GM23248 (cell line): ENCODE measurements at regions not wholly inside any gene's neighbourhood (a gene's known extent, or its start where the extent isn't known, plus 50 kb on each side); places are given as distances from the start of the nearest gene placed in this dataset.
A peak's percentile ranks its signal among the peaks of the same experiment; 100 is the strongest.

Experiments
- DNase-seq: peaks from one replicate; pipeline ENCODE4 v3.0.0-alpha.2; 2015
- H2AFZ ChIP-seq: fragments of 200-600 bp; sonication (generic); 2 replicates; pipeline ENCODE4 v1.6.1; 2016; ENCODE audit warnings: antibody characterized with exemption
- H3F3A ChIP-seq: fragments of 200-600 bp; sonication (generic); 2 replicates; pipeline ENCODE4 v1.6.1; 2016; ENCODE audit warnings: mild to moderate bottlenecking, antibody characterized with exemption, mixed run types; ENCODE audit not compliant: insufficient read depth
- H3K27ac ChIP-seq: fragments of 200-600 bp; sonication (generic); 2 replicates; pipeline ENCODE4 v1.5.1; 2016; ENCODE audit warnings: mild to moderate bottlenecking
- H3K27me3 ChIP-seq: fragments of 200-600 bp; sonication (generic); replicated peaks from 2 replicates; pipeline ENCODE4 v1.6.1; 2016; ENCODE audit warnings: mild to moderate bottlenecking; ENCODE audit not compliant: insufficient read depth
- H3K36me3 ChIP-seq: fragments of 200-600 bp; sonication (generic); 2 replicates; pipeline ENCODE4 v1.6.1; 2016; ENCODE audit warnings: low read depth, mild to moderate bottlenecking
- H3K4me1 ChIP-seq: fragments of 200-600 bp; sonication (generic); 2 replicates; pipeline ENCODE4 v1.6.1; 2016; ENCODE audit warnings: mild to moderate bottlenecking; ENCODE audit not compliant: insufficient read depth
- H3K4me2 ChIP-seq: fragments of 200-600 bp; sonication (generic); one replicate; pipeline ENCODE4 v1.6.1; 2016; ENCODE audit warnings: mild to moderate bottlenecking; ENCODE audit not compliant: unreplicated experiment
- H3K4me3 ChIP-seq: fragments of 200-600 bp; sonication (generic); 2 replicates; pipeline ENCODE4 v1.5.1; 2016; ENCODE audit warnings: mild to moderate bottlenecking
- H3K79me2 ChIP-seq: fragments of 200-600 bp; sonication (generic); 2 replicates; pipeline ENCODE4 v1.6.1; 2016; ENCODE audit warnings: mild to moderate bottlenecking; ENCODE audit not compliant: insufficient read depth
- H3K9ac ChIP-seq: fragments of 200-600 bp; sonication (generic); 2 replicates; pipeline ENCODE4 v1.6.1; 2016; ENCODE audit warnings: mild to moderate bottlenecking
- H3K9me2 ChIP-seq: fragments of 200-600 bp; sonication (generic); 2 replicates; pipeline ENCODE4 v1.6.1; 2016; ENCODE audit warnings: mixed run types, mild to moderate bottlenecking, moderate library complexity; ENCODE audit not compliant: insufficient read depth
- H3K9me3 ChIP-seq: fragments of 200-600 bp; sonication (generic); one replicate; pipeline ENCODE4 v1.6.1; 2017; ENCODE audit warnings: low read depth
- H4K20me1 ChIP-seq: fragments of 200-600 bp; sonication (generic); 2 replicates; pipeline ENCODE4 v1.6.0; 2016; ENCODE audit not compliant: insufficient read depth
- EZH2 ChIP-seq: fragments of 200-600 bp; sonication (generic); IDR thresholded peaks from 2 replicates; pipeline ENCODE4 v1.6.1; 2018; ENCODE audit warnings: antibody characterized with exemption, mild to moderate bottlenecking; ENCODE audit not compliant: insufficient read depth, poor library complexity, severe bottlenecking
- EZH2phosphoT487 ChIP-seq: fragments of 200-600 bp; sonication (generic); IDR thresholded peaks from 2 replicates; pipeline ENCODE4 v1.6.1; 2018; ENCODE audit warnings: antibody characterized with exemption, moderate library complexity, mild to moderate bottlenecking, low read depth; ENCODE audit not compliant: insufficient read depth
- WGBS, 2 experiments: methylation state at CpG; one replicate each; pipeline ENCODE4 v1.1.6; 2015 to 2017; ENCODE audit warnings: low lambda C conversion rate in 2 of 2, low coverage in 1 of 2; ENCODE audit errors: missing lambda C conversion rate in 2 of 2; 5-methylcytosine and 5-hydroxymethylcytosine counted together
- in situ Hi-C: fragments of 300-500 bp; cut with MboI; formaldehyde crosslinking; loops from 2 replicates; pipeline ENCODE4 v1.15.0; 2020

GRCh38 chr11:130670200-130670599 is 221.8 kb downstream of the ADAMTS15 start:
- no peak for DNase-seq
- 95 to 100% methylated on average over 6 of the region's 6 CpGs for WGBS, 2 experiments
- H3K9me2 ChIP-seq = no peaks in the 10 kb centered on the region
- H3F3A ChIP-seq = peaks cover 20% of the 10 kb centered on the region; the same call in 1 of the 2 replicates
- no peaks in the 10 kb centered on the region for H3K27me3 ChIP-seq
- H4K20me1 ChIP-seq = no peaks in the 10 kb centered on the region
- H2AFZ ChIP-seq = no peak overlapping the region
- H3K4me3 ChIP-seq = no peak overlapping the region
- no peaks in the 10 kb centered on the region for H3K9me3 ChIP-seq
- in situ Hi-C loops = no loop called here
- no peak for TF ChIP-seq EZH2
- no peak for TF ChIP-seq EZH2phosphoT487
- H3K4me1 ChIP-seq = peaks cover 32% of the 10 kb centered on the region
- H3K27ac ChIP-seq = no peak overlapping the region
- H3K4me2 ChIP-seq = no peak overlapping the region
- H3K9ac ChIP-seq = no peak overlapping the region
- H3K79me2 ChIP-seq = no peaks in the 10 kb centered on the region
- no peaks in the 10 kb centered on the region for H3K36me3 ChIP-seq

GRCh38 chr11:130671801-130672700 is 223.6 kb downstream of the ADAMTS15 start:
- in situ Hi-C loops = no loop called here
- H3K27me3 ChIP-seq = no peaks in the 10 kb centered on the region
- peaks cover 43% of the 10 kb centered on the region for H3K4me1 ChIP-seq
- no peak overlapping the region for H3K4me2 ChIP-seq
- TF ChIP-seq EZH2 (no peak), EZH2phosphoT487 (no peak)
- 53 to 54% methylated on average over 14 of the region's 14 CpGs for WGBS, 2 experiments
- no peak overlapping the region for H2AFZ ChIP-seq
- H3K27ac ChIP-seq = peak overlapping the region; percentile 51
- 0 out of 2 replicates have a peak overlapping the region, but pooled peaks have one; percentile 22 for H3K9ac ChIP-seq
- H3F3A ChIP-seq = peaks cover 31% of the 10 kb centered on the region
- no peak overlapping the region for H3K4me3 ChIP-seq
- no peaks in the 10 kb centered on the region for H3K9me3 ChIP-seq
- DNase-seq = peak; percentile 91
- no peaks in the 10 kb centered on the region for H3K36me3 ChIP-seq
- no peaks in the 10 kb centered on the region for H3K79me2 ChIP-seq
- no peaks in the 10 kb centered on the region for H4K20me1 ChIP-seq
- no peaks in the 10 kb centered on the region for H3K9me2 ChIP-seq

GRCh38 chr11:130672911-130673310 is 224.5 kb downstream of the ADAMTS15 start:
- WGBS, 2 experiments = 93 to 95% methylated on average over 5 of the region's 5 CpGs
- no peaks in the 10 kb centered on the region for H3K9me2 ChIP-seq
- H3K4me2 ChIP-seq = no peak overlapping the region
- H3K4me1 ChIP-seq = peaks cover 50% of the 10 kb centered on the region
- H3K9ac ChIP-seq = no peak overlapping the region
- TF ChIP-seq EZH2 = no peak
- TF ChIP-seq EZH2phosphoT487 = no peak
- H3K27me3 ChIP-seq = no peaks in the 10 kb centered on the region
- no peaks in the 10 kb centered on the region for H3K79me2 ChIP-seq
- H3F3A ChIP-seq = peaks cover 30% of the 10 kb centered on the region
- no peak overlapping the region for H2AFZ ChIP-seq
- no peak for DNase-seq
- H3K27ac ChIP-seq = no peak overlapping the region
- no peak overlapping the region for H3K4me3 ChIP-seq
- no peaks in the 10 kb centered on the region for H4K20me1 ChIP-seq
- no peaks in the 10 kb centered on the region for H3K36me3 ChIP-seq
- H3K9me3 ChIP-seq = no peaks in the 10 kb centered on the region
- in situ Hi-C loops = no loop called here

DNA sequence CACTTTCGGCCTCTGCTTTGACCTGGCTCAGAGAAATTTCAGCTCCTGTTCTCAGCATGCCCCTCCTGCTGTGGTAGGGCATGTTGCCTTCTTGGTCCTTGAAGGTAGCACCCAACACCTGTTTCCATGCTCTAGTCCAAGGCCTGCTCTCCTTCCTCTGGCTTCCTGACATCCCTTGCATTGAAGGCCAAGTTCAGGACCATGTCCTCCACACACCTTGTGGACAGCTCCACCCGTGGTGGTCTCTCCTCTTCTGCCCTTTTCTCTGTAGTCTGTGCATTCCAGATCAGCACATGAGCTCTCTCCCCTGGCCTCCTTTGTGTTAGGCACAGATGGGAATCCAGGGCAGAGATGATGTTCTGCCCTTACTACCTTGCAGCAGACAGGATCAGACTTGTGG is 225.3 kb downstream of the ADAMTS15 start:
- H3K4me1 ChIP-seq = peaks cover 51% of the 10 kb centered on the region
- no peak overlapping the region for H3K9ac ChIP-seq
- no peak overlapping the region for H3K4me2 ChIP-seq
- H3K27me3 ChIP-seq = no peaks in the 10 kb centered on the region
- in situ Hi-C loops = no loop called here
- H3K79me2 ChIP-seq = no peaks in the 10 kb centered on the region
- peaks cover 2% of the 10 kb centered on the region for H3K9me3 ChIP-seq
- H3F3A ChIP-seq = peaks cover 30% of the 10 kb centered on the region
- no peaks in the 10 kb centered on the region for H3K9me2 ChIP-seq
- no peaks in the 10 kb centered on the region for H4K20me1 ChIP-seq
- TF ChIP-seq EZH2 (no peak), EZH2phosphoT487 (no peak)
- H3K36me3 ChIP-seq = 0 out of 2 replicates have a peak, but pooled peaks cover 2% of the 10 kb centered on the region
- WGBS, 2 experiments = 91 to 96% methylated on average over 2 of the region's 2 CpGs
- no peak overlapping the region for H3K27ac ChIP-seq
- peak; percentile 33 for DNase-seq
- H3K4me3 ChIP-seq = no peak overlapping the region
- no peak overlapping the region for H2AFZ ChIP-seq
